Fibroblast of lung (primary cell): ENCODE measurements at regions not wholly inside any gene's neighbourhood (a gene's known extent, or its start where the extent isn't known, plus 50 kb on each side); places are given as distances from the start of the nearest gene placed in this dataset.

ENCODE experiments used
- DNase-seq, 2 donors: peaks; one replicate each; pipeline versions ENCODE4 v3.0.0 to v3.0.0-alpha.2; 2010; ENCODE audit warnings: low read depth in 2 of 2
- H2AFZ ChIP-seq: 2 replicates; pipeline ENCODE4 v1.5.1; 2012; ENCODE audit warnings: low read length, control low read depth, inconsistent platforms
- H3K27ac ChIP-seq: 2 replicates; pipeline ENCODE4 v1.5.1; 2011; ENCODE audit warnings: low read length, control low read depth; ENCODE audit not compliant: insufficient read depth
- H3K27me3 ChIP-seq: 2 replicates; pipeline ENCODE4 v1.5.1; 2011; ENCODE audit warnings: mild to moderate bottlenecking, low read length; ENCODE audit not compliant: control insufficient read depth, insufficient read depth
- H3K36me3 ChIP-seq: 2 replicates; pipeline ENCODE4 v1.5.1; 2011; ENCODE audit warnings: low read length; ENCODE audit not compliant: control insufficient read depth, insufficient read depth
- H3K4me1 ChIP-seq: 2 replicates; pipeline ENCODE4 v1.5.1; 2011; ENCODE audit warnings: low read length; ENCODE audit not compliant: control insufficient read depth, insufficient read depth; ENCODE audit errors: extremely low read depth
- H3K4me2 ChIP-seq: 2 replicates; pipeline ENCODE4 v1.5.1; 2011; ENCODE audit warnings: low read length, control low read depth; ENCODE audit not compliant: insufficient read depth; ENCODE audit errors: extremely low read depth
- H3K4me3 ChIP-seq, 4 experiments: fragments of 200-600 bp in 1 of 4; sonication (generic) in 1 of 4; replicated peaks in 1 of 4; 2 replicates each; pipeline ENCODE4 v1.5.1; 2011 to 2016; ENCODE audit warnings: low read length in 4 of 4, low read depth in 3 of 4, mild to moderate bottlenecking in 3 of 4, control low read depth in 2 of 4, inconsistent platforms in 1 of 4, mixed read lengths in 1 of 4; ENCODE audit not compliant: insufficient read depth in 1 of 4; ENCODE audit errors: control extremely low read depth in 1 of 4
- H3K79me2 ChIP-seq: 2 replicates; pipeline ENCODE4 v1.5.1; 2012; ENCODE audit warnings: mild to moderate bottlenecking, low read length, inconsistent platforms; ENCODE audit not compliant: control insufficient read depth, insufficient read depth
- H3K9ac ChIP-seq: 2 replicates; pipeline ENCODE4 v1.5.1; 2011; ENCODE audit warnings: mild to moderate bottlenecking, low read length, control low read depth; ENCODE audit not compliant: insufficient read depth
- H3K9me3 ChIP-seq: 2 replicates; pipeline ENCODE4 v1.5.1; 2012; ENCODE audit warnings: low read depth, low read length; ENCODE audit not compliant: control insufficient read depth, insufficient read depth
- H4K20me1 ChIP-seq: 2 replicates; pipeline ENCODE4 v1.5.1; 2011; ENCODE audit warnings: low read length; ENCODE audit not compliant: control insufficient read depth, insufficient read depth; ENCODE audit errors: extremely low read depth
- CTCF ChIP-seq, 2 donors: IDR thresholded peaks in 1 of 2; conservative IDR thresholded peaks in 1 of 2; 1 replicate in 1 of 2; 2 replicates in 1 of 2; pipeline ENCODE4 v1.5.1; 2011 to 2012; ENCODE audit warnings: low read length in 2 of 2, control low read depth in 1 of 2, inconsistent platforms in 1 of 2, low read depth in 1 of 2, mild to moderate bottlenecking in 1 of 2
- EZH2 ChIP-seq: IDR thresholded peaks from 2 replicates; pipeline ENCODE4 v1.5.1; 2012; ENCODE audit warnings: low read length, control low read depth, mild to moderate bottlenecking; ENCODE audit errors: missing control alignments

- DNase-seq = no peak
- Histone ChIP-seq H3K27me3 (no peaks in the 10 kb centered on the region), H3K27ac (no peak overlapping the region), H2AFZ (no peak overlapping the region), H3K9me3 (no peaks in the 10 kb centered on the region), H3K4me1 (no peaks in the 10 kb centered on the region), H3K4me3 (no peak overlapping the region), H3K9ac (no peak overlapping the region), H3K36me3 (no peaks in the 10 kb centered on the region), H4K20me1 (no peaks in the 10 kb centered on the region), H3K79me2 (no peaks in the 10 kb centered on the region), H3K4me2 (no peak overlapping the region)
- TF ChIP-seq EZH2 = no peak
- TF ChIP-seq CTCF (conservative IDR thresholded peaks at IDR 0.05 in 1 of 2, IDR thresholded peaks at IDR 0.05 in 1 of 2; ENCODE audit: low read depth in 1 of 2, low read length in 2 of 2) = no peak
Measured at GRCh38 chr16:20243731-20244281, 83.5 kb downstream of the GP2 start.

- H3K79me2 ChIP-seq = no peaks in the 10 kb centered on the region
- DNase-seq = no peak
- H3K4me1 ChIP-seq = no peaks in the 10 kb centered on the region
- no peak overlapping the region for H3K4me2 ChIP-seq
- no peaks in the 10 kb centered on the region for H3K9me3 ChIP-seq
- no peaks in the 10 kb centered on the region for H3K36me3 ChIP-seq
- H3K4me3 ChIP-seq = no peak overlapping the region
- H3K9ac ChIP-seq = no peak overlapping the region
- no peak for TF ChIP-seq CTCF (conservative IDR thresholded peaks at IDR 0.05 in 1 of 2, IDR thresholded peaks at IDR 0.05 in 1 of 2; ENCODE audit: low read depth in 1 of 2, low read length in 2 of 2)
- no peak for TF ChIP-seq EZH2
- H3K27ac ChIP-seq = no peak overlapping the region
- no peaks in the 10 kb centered on the region for H3K27me3 ChIP-seq
- H2AFZ ChIP-seq = no peak overlapping the region
- no peaks in the 10 kb centered on the region for H4K20me1 ChIP-seq
Measured at GRCh38 chr16:20242568-20243255, 84.6 kb downstream of the GP2 start.

GRCh38 chr16:20241321-20241720, 86.0 kb downstream of the GP2 start:
- TF ChIP-seq EZH2 = no peak
- TF ChIP-seq CTCF (conservative IDR thresholded peaks at IDR 0.05 in 1 of 2, IDR thresholded peaks at IDR 0.05 in 1 of 2; ENCODE audit: low read depth in 1 of 2, low read length in 2 of 2) = no peak
- DNase-seq = no peak
- Histone ChIP-seq H3K9ac (no peak overlapping the region), H4K20me1 (no peaks in the 10 kb centered on the region), H3K4me2 (no peak overlapping the region), H3K9me3 (no peaks in the 10 kb centered on the region), H3K27ac (no peak overlapping the region), H2AFZ (no peak overlapping the region), H3K79me2 (no peaks in the 10 kb centered on the region), H3K4me1 (no peaks in the 10 kb centered on the region), H3K27me3 (no peaks in the 10 kb centered on the region), H3K36me3 (no peaks in the 10 kb centered on the region), H3K4me3 (no peak overlapping the region)
